LHCN-M2 (cell line): ENCODE measurements at regions not wholly inside any gene's neighbourhood (a gene's known extent, or its start where the extent isn't known, plus 50 kb on each side); places are given as distances from the start of the nearest gene placed in this dataset.
"Not testable (repeated sequence)": the region's sequence is repeated elsewhere in the genome, so short reads cannot be mapped to it uniquely, and the experiment has no call there.

Experiments used
- DNase-seq: peaks from one replicate; pipeline ENCODE4 v3.0.0-alpha.2; 2012; ENCODE audit warnings: low read depth

DNA sequence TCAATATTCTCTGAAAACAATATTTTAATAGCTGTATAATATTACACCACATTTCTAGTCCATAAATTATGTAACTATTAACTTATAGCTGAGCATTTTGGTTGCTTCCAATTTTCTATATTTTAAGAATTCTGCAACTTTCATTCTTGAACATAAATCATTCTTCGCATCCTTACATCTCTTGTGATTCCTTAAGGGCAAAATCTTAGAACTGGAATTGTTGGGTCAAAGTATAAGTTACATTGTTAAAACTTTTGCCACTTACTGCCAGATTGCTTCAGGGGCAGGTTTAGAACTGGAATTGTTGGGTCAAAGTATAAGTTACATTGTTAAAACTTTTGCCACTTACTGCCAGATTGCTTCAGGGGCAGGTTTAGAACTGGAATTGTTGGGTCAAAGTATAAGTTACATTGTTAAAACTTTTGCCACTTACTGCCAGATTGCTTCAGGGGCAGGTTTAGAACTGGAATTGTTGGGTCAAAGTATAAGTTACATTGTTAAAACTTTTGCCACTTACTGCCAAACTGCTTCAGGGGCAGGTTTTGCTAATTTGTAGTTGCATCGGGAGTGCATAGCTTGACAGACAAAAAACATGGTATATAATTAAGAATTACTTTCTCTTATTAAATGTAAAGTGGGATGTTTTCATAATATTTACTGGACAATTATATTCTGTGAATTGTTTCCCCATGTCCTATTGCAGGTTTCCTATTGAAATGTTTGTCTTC, 179.9 kb upstream of the OR13F1 start:
- not testable (repeated sequence) for DNase-seq

GRCh38 chr9:104326912-104327311, 177.2 kb upstream of the OR13F1 start:
- DNase-seq, result no peak

GRCh38 chr9:104329245-104329644, 174.8 kb upstream of the OR13F1 start:
- DNase-seq, result no peak

DNA sequence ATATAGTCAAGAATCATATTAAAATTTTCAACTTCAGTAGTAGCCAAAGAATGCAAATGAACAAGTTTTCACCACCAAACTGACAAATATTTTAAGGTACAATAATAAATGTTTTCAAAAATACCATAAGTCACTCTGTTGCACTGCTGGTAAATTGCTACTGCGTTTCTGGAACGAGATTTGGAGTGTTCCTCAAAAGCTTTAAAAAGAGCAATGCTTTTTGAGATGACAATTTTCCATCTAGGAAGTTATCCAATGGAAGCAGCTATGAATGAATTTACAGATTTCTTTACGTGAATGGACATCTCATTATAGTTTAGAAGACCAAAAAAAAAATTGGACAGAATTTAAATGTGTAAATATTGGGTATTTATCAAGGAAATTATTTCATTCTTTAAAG, 173.2 kb upstream of the OR13F1 start:
- DNase-seq, result no peak

GRCh38 chr9:104334549-104334948, 169.5 kb upstream of the OR13F1 start:
- DNase-seq, result no peak

- DNase-seq, result no peak
These were observed 164.4 kb upstream of the OR13F1 start for GRCh38 chr9:104339692-104340091.

- DNase-seq, result no peak
These were observed 161.5 kb upstream of the OR13F1 start for GRCh38 chr9:104342552-104342951.

- DNase-seq, result no peak
These were observed 159.0 kb upstream of the OR13F1 start for GRCh38 chr9:104345061-104345460.

DNA sequence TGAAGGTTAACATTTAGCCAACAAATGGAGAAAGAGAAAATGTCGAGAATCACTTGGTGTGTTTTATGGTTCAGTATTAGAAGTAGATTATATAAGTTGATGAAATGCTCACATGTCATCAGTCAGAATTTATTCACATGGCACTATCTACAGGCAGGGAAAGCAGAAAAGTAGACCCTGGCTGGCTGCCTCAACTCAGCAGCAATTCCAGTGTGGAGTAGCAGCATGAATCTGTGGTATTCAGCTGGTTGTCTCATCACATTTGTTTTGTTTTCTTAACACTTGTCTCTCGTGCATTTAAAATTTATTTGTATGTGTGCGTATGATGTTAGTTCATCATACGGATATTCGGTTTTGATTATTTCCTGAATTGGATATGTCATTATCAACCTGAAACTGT, 153.5 kb upstream of the OR13F1 start:
- no peak for DNase-seq

DNA sequence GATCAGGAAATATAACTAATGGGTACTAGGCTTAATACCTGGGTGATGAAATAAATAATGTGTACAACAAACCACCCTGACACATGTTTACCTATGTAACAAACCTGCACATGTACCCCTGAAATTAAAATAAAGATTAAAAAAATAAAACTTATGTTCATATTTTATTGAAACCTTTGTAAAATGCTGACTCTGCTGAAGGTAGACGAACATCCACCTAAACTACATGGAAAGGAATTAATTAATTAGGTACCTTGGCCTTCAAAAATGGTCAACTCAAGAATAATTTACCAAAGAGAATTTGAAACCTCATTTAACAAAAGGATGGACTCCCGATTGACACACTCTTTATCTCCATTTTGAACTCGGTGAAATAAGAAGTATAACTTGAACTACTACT, 152.3 kb upstream of the OR13F1 start:
- DNase-seq, result no peak

DNA sequence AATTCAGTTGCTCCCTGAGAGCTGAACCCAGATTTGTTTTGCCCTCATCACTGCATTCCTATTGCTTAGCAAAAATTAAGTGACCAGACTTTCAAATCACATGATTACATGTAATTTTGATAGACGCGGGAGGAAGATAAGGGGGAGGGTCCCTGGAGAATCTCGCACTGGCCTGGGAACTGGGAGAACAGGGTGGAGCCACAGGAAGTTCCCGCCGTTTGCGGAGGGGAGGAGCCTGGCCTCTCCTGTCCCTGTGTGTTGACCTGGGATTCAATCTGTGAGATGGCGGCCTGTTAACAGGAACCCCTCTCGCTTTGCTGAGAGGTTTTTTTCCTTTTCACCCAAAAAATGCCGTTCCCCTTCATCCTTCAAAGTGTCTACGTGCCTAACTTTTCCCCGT, 142.9 kb upstream of the OR13F1 start:
- DNase-seq, result no peak

- no peak for DNase-seq
These were observed 141.1 kb upstream of the OR13F1 start for GRCh38 chr9:104362912-104363472.

- DNase-seq, result no peak
These were observed 136.6 kb upstream of the OR13F1 start for GRCh38 chr9:104367507-104367906.

DNA sequence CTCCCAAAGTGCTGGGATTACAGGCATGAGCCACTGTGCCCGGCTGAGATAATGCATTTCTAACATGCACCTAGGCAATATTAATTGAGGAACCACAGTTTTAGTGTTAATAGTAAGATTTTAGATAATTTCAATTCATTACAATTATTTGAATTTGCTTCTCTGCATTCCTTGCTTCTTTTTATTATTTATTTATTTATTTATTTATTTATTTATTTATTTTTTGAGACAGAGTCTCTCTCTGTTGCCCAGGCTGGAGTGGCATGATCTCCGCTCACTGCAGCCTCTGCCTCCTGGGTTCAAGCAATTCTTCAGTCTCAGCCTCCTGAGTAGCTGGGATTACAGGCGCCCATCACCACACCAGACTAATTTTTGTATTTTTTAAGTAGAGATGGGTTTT, 135.7 kb upstream of the OR13F1 start:
- not testable (repeated sequence) for DNase-seq

DNA sequence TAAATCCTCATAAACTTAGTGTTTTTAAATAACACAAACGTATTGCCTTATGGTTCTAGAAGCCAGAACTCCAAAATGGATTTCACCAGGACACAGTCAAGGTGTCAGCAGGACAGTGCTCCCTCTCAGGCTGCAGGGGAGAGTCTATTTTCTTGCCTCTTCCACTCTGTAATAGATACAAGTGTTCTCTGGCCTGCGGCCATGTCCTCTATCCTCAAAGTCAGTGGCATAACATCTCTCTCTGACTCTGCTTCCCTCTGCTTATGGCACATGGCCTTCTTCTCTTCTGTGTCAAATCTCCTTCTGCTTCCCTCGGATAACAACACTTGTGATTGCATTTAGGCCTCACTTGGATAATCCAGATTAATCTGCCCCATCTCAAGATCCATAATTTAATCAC, 129.4 kb upstream of the OR13F1 start:
- DNase-seq, result no peak

DNA sequence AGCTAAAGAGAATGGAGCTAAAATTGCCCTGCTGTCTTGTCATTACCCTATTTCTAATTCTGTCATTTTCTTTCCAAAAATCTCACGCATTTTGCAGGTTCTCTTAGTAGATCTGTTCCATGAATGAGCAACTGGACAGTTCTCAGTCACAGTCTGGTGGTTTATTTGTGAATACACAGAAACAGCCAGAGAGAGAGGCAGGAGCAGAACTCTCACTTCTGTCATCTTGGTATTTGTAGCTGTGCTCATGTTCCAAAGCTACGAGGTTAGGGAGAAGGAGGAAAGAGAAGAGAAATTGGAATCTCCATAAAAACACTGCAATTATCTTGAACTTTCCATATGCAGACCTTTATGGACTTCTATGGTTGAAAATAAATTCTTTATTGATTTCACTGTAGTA, 118.0 kb upstream of the OR13F1 start:
- no peak for DNase-seq

DNA sequence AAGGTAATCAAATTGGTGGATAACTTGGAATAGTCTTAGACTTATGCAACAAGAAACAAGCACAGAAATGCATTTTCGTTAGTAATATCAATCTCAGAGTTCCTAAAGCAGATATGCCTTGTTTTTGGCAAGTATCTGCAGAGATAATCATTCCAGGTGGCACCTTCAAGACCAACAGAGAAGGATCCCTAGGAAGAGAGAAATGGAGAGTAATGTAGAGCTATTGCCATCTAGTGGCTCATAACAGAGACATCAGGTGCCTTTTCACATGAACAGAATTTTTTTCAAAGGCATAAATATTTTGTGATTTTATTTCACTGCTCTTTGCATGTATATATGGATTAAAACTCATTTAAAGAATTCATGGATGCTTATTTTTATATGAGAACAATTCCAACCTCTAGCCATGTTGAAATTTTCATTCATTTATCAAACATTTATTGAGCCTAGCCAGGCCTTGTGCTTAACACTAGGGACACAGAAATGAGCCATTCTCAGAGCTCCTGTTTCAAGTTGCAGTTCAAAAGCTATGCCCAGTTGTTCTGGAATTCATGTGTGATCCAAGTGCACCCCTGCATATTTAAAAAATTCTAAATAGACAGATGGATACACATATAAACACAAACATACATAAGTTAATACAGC, 117.5 kb upstream of the OR13F1 start:
- peak; percentile 18 for DNase-seq

DNA sequence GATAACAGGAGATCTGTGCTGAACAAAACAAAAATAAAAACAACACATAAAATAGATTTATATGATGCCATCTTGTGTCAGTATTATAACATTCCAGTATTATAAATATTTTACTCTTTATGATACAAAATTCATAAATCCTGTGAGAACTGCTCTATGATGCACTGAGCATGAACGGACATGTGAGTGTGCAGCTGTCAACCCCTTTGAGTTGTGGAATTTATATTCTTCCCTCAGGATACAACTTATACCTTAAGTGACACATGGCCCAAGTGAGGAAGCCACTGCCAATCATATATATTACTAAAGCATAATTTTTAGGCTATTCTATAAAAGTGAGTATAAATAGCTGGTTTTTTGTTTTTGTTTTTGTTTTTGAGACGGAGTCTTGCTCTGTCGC, 116.0 kb upstream of the OR13F1 start:
- no peak for DNase-seq

DNA sequence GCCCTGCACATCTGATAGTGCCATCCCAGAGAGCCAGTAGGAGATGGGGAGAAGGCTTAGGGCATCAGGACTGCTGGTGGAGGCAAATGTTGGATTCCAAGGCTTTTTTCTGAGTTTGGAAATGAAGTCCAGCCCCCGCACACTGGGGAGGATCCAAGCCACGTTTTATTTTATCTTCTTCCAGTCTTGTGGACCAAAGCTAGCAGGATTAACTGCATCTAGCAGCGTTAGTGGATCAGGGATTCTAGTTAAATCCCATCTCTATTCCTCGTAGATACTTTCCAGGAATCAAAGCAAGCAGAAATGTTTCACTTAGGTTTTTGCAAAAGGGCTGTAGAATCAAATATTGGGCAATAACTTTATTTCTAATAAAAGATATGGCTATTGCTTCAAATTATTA, 114.7 kb upstream of the OR13F1 start:
- no peak for DNase-seq

DNA sequence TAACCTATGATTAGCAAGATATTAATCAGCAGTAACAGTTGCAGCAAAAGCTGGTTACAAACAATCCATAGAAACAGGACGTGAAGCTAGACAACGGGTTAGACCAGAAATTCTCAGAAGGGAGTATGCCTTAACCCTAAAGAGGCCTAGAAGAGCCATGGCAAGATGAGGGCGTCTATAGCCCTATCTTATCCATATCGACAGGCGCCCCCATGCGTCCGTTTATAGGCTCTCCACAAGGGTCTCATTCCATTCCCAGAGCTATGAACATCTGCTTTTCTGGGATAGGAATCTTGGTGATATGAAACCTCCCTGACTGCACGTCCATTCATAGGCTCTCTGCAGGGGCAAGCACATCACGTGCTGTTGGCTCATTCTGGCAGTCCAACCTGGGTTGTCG, 109.2 kb upstream of the OR13F1 start:
- DNase-seq, result not testable (repeated sequence)

- DNase-seq, result peak; percentile 19
These were observed 91.8 kb upstream of the OR13F1 start for GRCh38 chr9:104412238-104412637.

- DNase-seq, result no peak
These were observed 87.6 kb upstream of the OR13F1 start for GRCh38 chr9:104416470-104416869.

GRCh38 chr9:104417296-104417695, 86.8 kb upstream of the OR13F1 start:
- DNase-seq, result no peak
